IMR-90 (cell line): ENCODE measurements at regions not wholly inside any gene's neighbourhood (a gene's known extent, or its start where the extent isn't known, plus 50 kb on each side); places are given as distances from the start of the nearest gene placed in this dataset.

Source experiments
- ATAC-seq: fragments of 200-7000 bp; cut with Tn5 transposase; 2 replicates; pipeline ENCODE4 v1.9.1; 2020; ENCODE audit warnings: low read depth, mild to moderate bottlenecking, moderate library complexity
- BruUV-seq: library from RNA; stranded (reverse); fragments of 400-500 nt; replicated peaks from 2 replicates; lab custom pipeline; 2021; lab: Mats Ljungman, UMichigan
- CTCF ChIA-PET: fragments of 300-600 bp; formaldehyde crosslinking; extraction: SDS; loops from one replicate; lab custom pipeline; 2021; ENCODE audit warnings: antibody characterized with exemption; lab: Yijun Ruan, JAX
- POLR2A ChIA-PET: fragments of 300-600 bp; sonication (Branson Sonifier 250); formaldehyde crosslinking; loops from one replicate; lab custom pipeline; 2022; ENCODE audit warnings: antibody characterized with exemption; ENCODE audit not compliant: unreplicated experiment; lab: Charles Lee
- DNase-seq: peaks from one replicate; pipeline ENCODE4 v3.0.0; 2013
- H2AFZ ChIP-seq: replicated peaks from 2 replicates; pipeline ENCODE3; 2013; ENCODE audit warnings: low read length, mild to moderate bottlenecking; ENCODE audit not compliant: poor library complexity
- H2AK5ac ChIP-seq: 2 replicates; pipeline ENCODE4 v1.6.1; 2013; ENCODE audit warnings: low read depth, low read length, inconsistent platforms
- H2AK9ac ChIP-seq: replicated peaks from 2 replicates; pipeline ENCODE3; 2013; ENCODE audit warnings: mild to moderate bottlenecking, low read depth, low read length, moderate library complexity; ENCODE audit not compliant: poor library complexity
- H2BK120ac ChIP-seq: 2 replicates; pipeline ENCODE4 v1.6.1; 2013; ENCODE audit warnings: low read depth, low read length, inconsistent platforms
- H2BK15ac ChIP-seq: 3 replicates; pipeline ENCODE4 v1.6.1; 2013; ENCODE audit warnings: low read depth, low read length, inconsistent platforms
- H2BK20ac ChIP-seq: 2 replicates; pipeline ENCODE4 v1.6.1; 2013; ENCODE audit warnings: low read depth, mild to moderate bottlenecking, inconsistent platforms, low read length, moderate library complexity
- H2BK5ac ChIP-seq: 2 replicates; pipeline ENCODE4 v1.6.1; 2013; ENCODE audit warnings: mild to moderate bottlenecking, low read depth, low read length, inconsistent platforms; ENCODE audit not compliant: poor library complexity, severe bottlenecking
- H3K14ac ChIP-seq: replicated peaks from 2 replicates; pipeline ENCODE4 v1.6.1; 2013; ENCODE audit warnings: low read depth, low read length, inconsistent platforms
- H3K18ac ChIP-seq: 2 replicates; pipeline ENCODE4 v1.6.1; 2013; ENCODE audit warnings: low read depth, low read length, control low read depth
- H3K23ac ChIP-seq: 2 replicates; pipeline ENCODE4 v1.6.1; 2013; ENCODE audit warnings: low read depth, low read length, inconsistent platforms
- H3K27ac ChIP-seq: 2 replicates; pipeline ENCODE4 v1.5.1; 2013; ENCODE audit warnings: mild to moderate bottlenecking, control low read depth, low read length; ENCODE audit not compliant: insufficient read depth
- H3K27me3 ChIP-seq: 2 replicates; pipeline ENCODE4 v1.6.1; 2013; ENCODE audit warnings: low read length; ENCODE audit not compliant: control insufficient read depth, insufficient read depth
- H3K36me3 ChIP-seq: 2 replicates; pipeline ENCODE4 v1.6.1; 2013; ENCODE audit warnings: low read length, mixed read lengths; ENCODE audit not compliant: control insufficient read depth, insufficient read depth
- H3K4ac ChIP-seq: 2 replicates; pipeline ENCODE4 v1.6.1; 2013; ENCODE audit warnings: low read depth, low read length, inconsistent platforms
- H3K4me1 ChIP-seq: 2 replicates; pipeline ENCODE4 v1.6.1; 2013; ENCODE audit warnings: low read length, mixed read lengths; ENCODE audit not compliant: control insufficient read depth, insufficient read depth
- H3K4me2 ChIP-seq: 2 replicates; pipeline ENCODE4 v1.6.1; 2013; ENCODE audit warnings: low read depth, mild to moderate bottlenecking, control low read depth, low read length, moderate library complexity
- H3K4me3 ChIP-seq: 2 replicates; pipeline ENCODE4 v1.5.1; 2013; ENCODE audit warnings: low read depth, mild to moderate bottlenecking, control low read depth, low read length, moderate library complexity; ENCODE audit not compliant: insufficient read depth
- H3K56ac ChIP-seq: 2 replicates; pipeline ENCODE4 v1.6.1; 2013; ENCODE audit warnings: low read length, inconsistent platforms; ENCODE audit not compliant: insufficient read depth; ENCODE audit errors: extremely low read depth
- H3K79me1 ChIP-seq, 2 experiments: 2 replicates each; pipeline ENCODE4 v1.6.1; 2013; ENCODE audit warnings: low read length in 2 of 2, inconsistent platforms in 1 of 2, low read depth in 1 of 2
- H3K9ac ChIP-seq: 2 replicates; pipeline ENCODE4 v1.6.1; 2013; ENCODE audit warnings: low read depth, low read length, control low read depth
- H3K9me1 ChIP-seq: 2 replicates; pipeline ENCODE4 v1.6.1; 2013; ENCODE audit warnings: low read length, inconsistent platforms; ENCODE audit not compliant: insufficient read depth
- H3K9me3 ChIP-seq: 2 replicates; pipeline ENCODE4 v1.6.1; 2013; ENCODE audit warnings: low read length; ENCODE audit not compliant: control insufficient read depth, insufficient read depth
- H4K20me1 ChIP-seq: 2 replicates; pipeline ENCODE4 v1.6.1; 2013; ENCODE audit warnings: low read length, inconsistent platforms; ENCODE audit not compliant: insufficient read depth
- H4K5ac ChIP-seq: 2 replicates; pipeline ENCODE4 v1.6.1; 2013; ENCODE audit warnings: mild to moderate bottlenecking, low read depth, low read length, control low read depth
- H4K8ac ChIP-seq, 2 experiments: 2 replicates each; pipeline ENCODE4 v1.6.1; 2013; ENCODE audit warnings: low read depth in 2 of 2, low read length in 2 of 2, control low read depth in 1 of 2, inconsistent platforms in 1 of 2
- H4K91ac ChIP-seq: 2 replicates; pipeline ENCODE4 v1.6.1; 2013; ENCODE audit warnings: low read depth, low read length, inconsistent platforms; ENCODE audit not compliant: insufficient read depth
- BHLHE40 ChIP-seq: fragments of 150-350 bp; IDR thresholded peaks from 2 replicates; pipeline ENCODE4 v1.6.1; 2016; ENCODE audit warnings: mild to moderate bottlenecking, low read depth, low read length
- CEBPB ChIP-seq: IDR thresholded peaks from 2 replicates; pipeline ENCODE4 v1.6.1; 2012; ENCODE audit warnings: low read depth, low read length, improper control_type of control experiment
- CHD1 ChIP-seq: IDR thresholded peaks from 2 replicates; pipeline ENCODE4 v1.6.1; 2012; ENCODE audit warnings: low read depth, low read length, improper control_type of control experiment
- CTCF ChIP-seq: conservative IDR thresholded peaks from 2 replicates; pipeline ENCODE4 v1.5.1; 2012; ENCODE audit warnings: mild to moderate bottlenecking, low read depth, low read length, improper control_type of control experiment
- FOS ChIP-seq: fragments of 150-350 bp; IDR thresholded peaks from 2 replicates; pipeline ENCODE4 v1.6.1; 2016; ENCODE audit warnings: low read depth, low read length
- MAFK ChIP-seq: IDR thresholded peaks from 2 replicates; pipeline ENCODE4 v1.6.1; 2012; ENCODE audit warnings: low read depth, low read length, improper control_type of control experiment
- MAZ ChIP-seq: IDR thresholded peaks from 2 replicates; pipeline ENCODE4 v1.6.1; 2012; ENCODE audit warnings: low read depth, mild to moderate bottlenecking, low read length, improper control_type of control experiment, moderate library complexity, borderline replicate concordance
- MXI1 ChIP-seq: IDR thresholded peaks from 2 replicates; pipeline ENCODE4 v1.6.1; 2012; ENCODE audit warnings: low read depth, mild to moderate bottlenecking, low read length, moderate library complexity, borderline replicate concordance
- NFE2L2 ChIP-seq: fragments of 150-350 bp; IDR thresholded peaks from 2 replicates; pipeline ENCODE4 v1.6.1; 2016; ENCODE audit warnings: low read depth, mild to moderate bottlenecking, low read length
- POLR2A ChIP-seq: IDR thresholded peaks from 2 replicates; pipeline ENCODE4 v1.6.1; 2012; ENCODE audit warnings: mild to moderate bottlenecking, low read depth, low read length
- RAD21 ChIP-seq: IDR thresholded peaks from 2 replicates; pipeline ENCODE4 v1.6.1; 2012; ENCODE audit warnings: low read length, improper control_type of control experiment
- RCOR1 ChIP-seq: IDR thresholded peaks from 2 replicates; pipeline ENCODE4 v1.6.1; 2012; ENCODE audit warnings: mild to moderate bottlenecking, low read length, improper control_type of control experiment; ENCODE audit not compliant: insufficient replicate concordance
- RFX5 ChIP-seq: IDR thresholded peaks from 2 replicates; pipeline ENCODE4 v1.8.0; 2012; ENCODE audit warnings: low read depth, mild to moderate bottlenecking, low read length, moderate library complexity
- SMC3 ChIP-seq: fragments of 150-350 bp; IDR thresholded peaks from 2 replicates; pipeline ENCODE4 v1.6.1; 2016; ENCODE audit warnings: low read depth, mild to moderate bottlenecking, antibody characterized with exemption, low read length, moderate library complexity
- WGBS, 2 experiments: methylation state at CpG; one replicate each; pipeline versions ENCODE4 v1.1.5 to v1.1.7; 2013; ENCODE audit warnings: missing lambda C conversion rate in 2 of 2; ENCODE audit not compliant: insufficient read length in 1 of 2; ENCODE audit errors: extremely low coverage in 2 of 2; 5-methylcytosine and 5-hydroxymethylcytosine counted together
- dilution Hi-C: fragments of 300-500 bp; cut with HindIII; formaldehyde crosslinking; loops from one replicate; pipeline ENCODE4 v1.14.3; 2018; ENCODE audit warnings: low sequenced_read_pairs; ENCODE audit not compliant: unreplicated experiment
- in situ Hi-C: fragments of 300-500 bp; cut with MboI; formaldehyde crosslinking; loops from 3 replicates; pipeline ENCODE4 v1.14.3; 2019; ENCODE audit warnings: low sequenced_read_pairs, inconsistent platforms, mixed read lengths
- intact Hi-C: fragments of 100-400 bp; cut with micrococcal nuclease; formaldehyde crosslinking; loops from 2 replicates; pipeline ENCODE4 v1.10.0; 2022
- TF ChIP-seq, protein P1 (sequence below): fragments of 150-350 bp; IDR thresholded peaks from 2 replicates; pipeline ENCODE4 v1.6.1; 2016; ENCODE audit warnings: low read depth, mild to moderate bottlenecking, low read length, moderate library complexity, borderline replicate concordance
- TF ChIP-seq, protein P2 (sequence below): fragments of 150-350 bp; IDR thresholded peaks from 2 replicates; pipeline ENCODE4 v1.6.1; 2017; ENCODE audit warnings: mild to moderate bottlenecking, antibody characterized with exemption, low read length, low read depth

GRCh38 chr2:204180649-204181048, 244.1 kb downstream of the ICOS start:
- Histone ChIP-seq H3K4me3 (no peak overlapping the region), H3K4me1 (no peaks in the 10 kb centered on the region), H3K9me1 (no peaks in the 10 kb centered on the region), H4K5ac (no peak overlapping the region), H4K8ac (no peak overlapping the region), H3K18ac (no peak overlapping the region), H3K27me3 (peaks cover 2% of the 10 kb centered on the region; the same call in 1 of the 2 replicates), H4K91ac (no peak overlapping the region), H2BK15ac (no peak overlapping the region), H3K23ac (no peak overlapping the region), H3K27ac (no peak overlapping the region), H2BK120ac (no peak overlapping the region), H2BK5ac (no peak overlapping the region), H3K4me2 (no peak overlapping the region), H3K14ac (no peak overlapping the region), H2BK20ac (no peak overlapping the region), H4K20me1 (no peaks in the 10 kb centered on the region), H3K4ac (no peak overlapping the region), H3K56ac (no peak overlapping the region), H2AFZ (no peak overlapping the region), H3K79me1 (no peaks in the 10 kb centered on the region), H3K36me3 (no peaks in the 10 kb centered on the region), H2AK5ac (no peak overlapping the region), H3K9me3 (no peaks in the 10 kb centered on the region), H3K9ac (no peak overlapping the region), H2AK9ac (no peak overlapping the region)
- TF ChIP-seq MAFK: no peak
- TF ChIP-seq POLR2A: no peak
- no peak for TF ChIP-seq NFE2L2
- no peak for TF ChIP-seq CHD1
- no peak for TF ChIP-seq CEBPB
- no peak for TF ChIP-seq SMC3
- TF ChIP-seq, protein P1, sequence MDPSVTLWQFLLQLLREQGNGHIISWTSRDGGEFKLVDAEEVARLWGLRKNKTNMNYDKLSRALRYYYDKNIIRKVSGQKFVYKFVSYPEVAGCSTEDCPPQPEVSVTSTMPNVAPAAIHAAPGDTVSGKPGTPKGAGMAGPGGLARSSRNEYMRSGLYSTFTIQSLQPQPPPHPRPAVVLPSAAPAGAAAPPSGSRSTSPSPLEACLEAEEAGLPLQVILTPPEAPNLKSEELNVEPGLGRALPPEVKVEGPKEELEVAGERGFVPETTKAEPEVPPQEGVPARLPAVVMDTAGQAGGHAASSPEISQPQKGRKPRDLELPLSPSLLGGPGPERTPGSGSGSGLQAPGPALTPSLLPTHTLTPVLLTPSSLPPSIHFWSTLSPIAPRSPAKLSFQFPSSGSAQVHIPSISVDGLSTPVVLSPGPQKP: no peak
- no peak for TF ChIP-seq FOS
- no peak for TF ChIP-seq RFX5
- TF ChIP-seq RCOR1: no peak
- TF ChIP-seq, protein P2, sequence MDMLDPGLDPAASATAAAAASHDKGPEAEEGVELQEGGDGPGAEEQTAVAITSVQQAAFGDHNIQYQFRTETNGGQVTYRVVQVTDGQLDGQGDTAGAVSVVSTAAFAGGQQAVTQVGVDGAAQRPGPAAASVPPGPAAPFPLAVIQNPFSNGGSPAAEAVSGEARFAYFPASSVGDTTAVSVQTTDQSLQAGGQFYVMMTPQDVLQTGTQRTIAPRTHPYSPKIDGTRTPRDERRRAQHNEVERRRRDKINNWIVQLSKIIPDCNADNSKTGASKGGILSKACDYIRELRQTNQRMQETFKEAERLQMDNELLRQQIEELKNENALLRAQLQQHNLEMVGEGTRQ: no peak
- no peak for TF ChIP-seq MXI1
- no peak for TF ChIP-seq RAD21
- TF ChIP-seq BHLHE40: no peak
- no peak for TF ChIP-seq MAZ
- no peak for TF ChIP-seq CTCF
- DNase-seq: no peak
- intact Hi-C loops (no loop called here), dilution Hi-C loops (no loop called here), in situ Hi-C loops (no loop called here)
- no peak for ATAC-seq
- ChIA-PET POLR2A (no interaction called here), CTCF (no interaction called here)
- no TSS peak for BruUV-seq
- no CpG with 5 or more reads among the region's 1 CpG for WGBS, 2 experiments
